Left cardiac atrium (tissue), 4 donors: ENCODE measurements at regions not wholly inside any gene's neighbourhood (a gene's known extent, or its start where the extent isn't known, plus 50 kb on each side); places are given as distances from the start of the nearest gene placed in this dataset.
"Not testable (repeated sequence)": the region's sequence is repeated elsewhere in the genome, so short reads cannot be mapped to it uniquely, and the experiment has no call there.

ENCODE experiments used
- ATAC-seq, 2 donors: fragments of 200-7000 bp; cut with Tn5 transposase; one replicate each; pipeline ENCODE4 v1.9.1; 2020; ENCODE audit warnings: mild to moderate bottlenecking in 2 of 2, moderate library complexity in 2 of 2
- DNase-seq: peaks from one replicate; pipeline ENCODE4 v3.0.0-alpha.2; 2020
- intact Hi-C, 2 donors: fragments of 100-400 bp; cut with DNase I; formaldehyde crosslinking; loops; one replicate each; pipeline versions ENCODE4 v1.14.1 to v1.15.1; 2022 to 2023
- donor health status: DM: no; HTN: yes; CAD: no.
- donor health status: DM: no; HTN: yes; CAD: no; lungs with severe emphysema.
- donor health status: DM: yes; HTN: yes; CAD: no.
- donor health status: Dilated cardiomyopathy.

DNA sequence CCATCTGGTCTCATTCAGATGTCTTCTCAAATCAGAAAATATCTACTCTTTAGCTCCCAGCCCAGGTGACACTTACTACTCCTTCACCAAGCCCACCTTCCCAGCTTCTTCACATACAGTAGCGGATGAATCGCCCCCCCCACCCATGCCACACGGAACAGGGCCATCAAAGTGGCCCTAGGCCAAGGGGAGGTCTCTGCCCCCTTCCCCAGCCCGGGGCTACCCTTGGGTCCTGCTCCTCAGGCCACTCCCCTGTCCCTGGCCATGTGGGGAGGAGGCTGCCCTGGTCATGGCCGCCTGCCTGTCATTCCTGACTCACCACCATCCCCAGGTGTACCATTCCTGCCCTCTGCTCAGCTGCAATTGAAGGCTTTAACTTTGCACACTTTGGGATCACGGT, 142.8 kb downstream of the NECTIN1 start:
- ATAC-seq: no peak
- no peak for DNase-seq
- intact Hi-C loops: no loop called here

DNA sequence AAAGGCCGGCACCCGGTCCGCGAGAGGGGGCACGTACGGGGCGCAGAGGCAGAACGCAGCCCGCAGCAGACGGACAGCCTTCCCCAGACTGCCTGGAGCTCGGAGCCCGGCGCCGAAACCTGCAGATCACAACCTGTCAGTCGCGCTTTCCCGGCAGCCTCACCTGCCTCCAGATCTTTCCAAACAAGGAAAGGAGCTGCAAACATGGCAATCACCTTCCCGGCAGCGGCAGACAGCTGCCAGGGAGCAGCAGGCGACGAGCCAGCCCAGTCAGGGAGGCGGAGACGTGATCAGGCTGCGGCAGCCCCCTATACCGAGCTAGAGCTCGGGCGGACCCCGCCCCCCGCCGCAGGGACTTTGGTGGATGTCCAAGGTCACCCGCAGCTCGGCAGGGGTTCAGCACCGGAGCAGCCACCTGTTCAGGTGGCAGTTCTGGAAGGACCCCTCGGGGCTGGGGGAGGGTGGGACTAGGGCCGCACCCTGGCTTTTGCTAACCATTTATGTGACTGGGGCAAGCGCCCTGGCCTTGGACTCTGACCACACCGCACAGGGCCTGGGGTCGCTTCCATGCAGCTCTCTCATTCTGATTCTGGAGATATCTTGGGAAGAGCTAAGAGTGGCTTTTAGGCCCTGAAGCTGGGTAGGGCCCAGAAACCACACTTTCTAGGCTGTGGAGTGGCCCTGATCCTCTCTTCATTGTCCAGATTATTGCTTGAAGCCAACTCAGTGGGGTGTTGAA, 143.8 kb downstream of the NECTIN1 start:
- ATAC-seq (peak; percentile 28 to 39), DNase-seq (no peak)
- intact Hi-C loops: no loop called here

DNA sequence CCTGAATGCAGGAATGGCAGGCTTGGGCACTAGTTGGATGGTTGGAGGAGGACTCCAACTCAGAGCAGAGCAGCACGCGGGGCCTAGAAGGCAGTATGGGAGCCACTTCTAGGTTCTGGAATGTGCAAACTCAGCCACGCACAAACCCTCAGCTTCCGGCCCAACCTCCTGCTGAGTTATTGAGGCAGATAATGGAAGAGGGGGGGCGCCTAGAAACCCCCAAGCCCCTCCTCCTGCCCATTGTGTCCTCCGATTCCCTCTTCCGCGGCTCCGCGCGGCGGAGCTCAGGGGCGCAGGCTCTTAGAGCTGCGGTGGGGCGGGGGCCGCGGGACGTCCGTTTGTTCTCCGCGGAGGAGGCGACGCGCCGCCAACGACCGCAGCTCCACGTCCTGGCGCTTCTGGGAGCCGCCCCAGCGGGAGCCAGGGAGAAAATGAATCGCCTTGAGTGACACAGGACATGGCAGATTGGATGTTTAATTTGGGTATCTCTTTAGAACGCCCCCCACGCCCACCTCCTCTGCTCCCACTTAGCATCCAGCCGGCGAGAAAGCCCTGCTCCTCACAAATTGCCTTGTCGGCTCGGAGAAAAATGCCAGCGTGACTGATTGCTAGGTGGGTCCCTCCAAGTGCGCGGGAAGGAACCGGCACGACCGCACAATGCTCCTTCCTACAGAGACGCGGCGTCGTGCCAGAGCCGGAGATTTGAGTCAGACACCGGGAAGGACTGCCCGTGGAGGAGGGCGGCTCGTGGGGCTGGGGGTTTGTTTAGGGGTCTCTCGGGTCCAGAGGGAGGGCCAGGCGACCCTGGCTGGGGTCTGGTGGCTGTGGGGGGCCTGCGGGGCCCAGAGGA, 144.6 kb downstream of the NECTIN1 start:
- DNase-seq (peak; percentile 43), ATAC-seq (peak; percentile 68 to 69)
- intact Hi-C loops: no loop called here

DNA sequence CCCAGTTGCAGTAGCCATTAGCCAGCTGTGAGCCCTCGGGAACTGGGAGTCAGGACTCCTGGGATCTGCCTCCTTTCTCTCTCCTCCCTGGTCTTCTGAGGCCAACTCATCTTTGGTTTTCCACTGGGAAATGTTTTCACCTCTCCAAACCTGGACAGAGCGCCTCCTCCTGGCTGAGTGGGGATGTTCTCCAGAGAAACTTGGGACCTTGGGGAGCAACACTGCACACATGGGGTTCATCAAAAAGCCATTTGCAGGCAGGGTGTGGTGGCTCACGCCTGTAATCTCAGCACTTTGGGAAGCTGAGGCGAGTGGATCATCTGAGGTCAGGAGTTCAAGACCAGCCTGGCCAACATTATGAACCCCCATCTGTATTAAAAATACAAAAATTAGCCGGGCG, 145.4 kb downstream of the NECTIN1 start:
- no peak for ATAC-seq
- no peak for DNase-seq
- intact Hi-C loops: no loop called here

DNA sequence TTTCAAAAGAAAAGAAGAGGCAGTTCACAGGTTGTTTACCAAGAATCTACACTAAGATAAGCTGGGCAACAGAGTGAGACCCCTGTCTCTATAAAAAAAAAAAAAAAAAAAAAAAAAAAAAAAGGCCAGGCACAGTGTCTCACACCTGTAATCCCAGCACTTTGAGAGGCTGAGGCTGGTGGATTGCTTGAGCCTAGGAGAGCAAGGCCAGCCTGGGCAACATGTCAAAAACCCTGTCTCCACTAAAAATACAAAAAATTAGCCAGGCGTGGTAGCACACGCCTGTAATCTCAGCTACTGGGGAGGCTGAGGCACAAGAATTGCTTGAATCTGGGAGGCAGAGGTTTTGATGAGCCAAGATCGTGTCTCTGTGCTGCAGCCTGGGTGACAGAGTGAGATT, 147.6 kb downstream of the NECTIN1 start:
- intact Hi-C loops, DNase-seq, ATAC-seq: not testable (repeated sequence)

DNA sequence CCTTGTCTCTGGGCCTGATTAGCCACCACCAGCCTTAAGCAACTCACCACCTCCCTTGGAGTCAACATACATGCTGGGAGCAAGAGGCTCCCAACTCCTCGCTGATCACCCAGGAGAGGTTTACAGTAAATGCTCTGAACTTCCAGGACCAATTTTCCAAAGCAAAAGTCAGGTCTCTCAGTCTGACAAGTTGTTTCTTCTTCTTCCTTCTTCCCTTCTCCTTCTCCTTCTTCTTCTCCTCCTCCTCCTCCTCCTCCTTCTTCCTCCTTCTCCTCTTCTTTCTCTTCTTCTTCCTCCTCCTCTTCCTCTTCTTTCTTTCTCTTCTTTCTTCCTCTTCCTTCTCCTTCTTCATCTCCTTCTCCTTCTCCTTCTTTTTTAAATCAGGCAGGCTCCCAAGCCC, 148.2 kb downstream of the NECTIN1 start:
- intact Hi-C loops: no loop called here
- ATAC-seq (no peak), DNase-seq (no peak)

DNA sequence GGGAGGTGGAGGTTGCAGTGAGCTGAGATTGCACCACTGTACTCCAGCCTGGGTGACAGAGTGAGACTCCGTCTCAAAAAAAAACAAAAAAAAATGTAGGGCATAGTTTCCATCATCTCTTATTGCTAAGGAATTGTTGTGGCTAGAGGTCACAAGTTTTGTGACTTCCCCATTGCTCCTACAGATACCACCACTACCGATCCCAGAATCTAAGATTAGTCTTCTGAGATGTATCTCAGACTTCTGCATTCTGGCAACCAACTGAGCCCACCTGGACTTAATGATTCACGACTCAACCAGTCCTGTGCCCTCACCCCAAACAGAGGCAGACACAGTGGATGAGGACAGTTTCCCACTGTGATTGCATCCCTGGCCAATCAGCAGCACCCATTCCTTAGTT, 148.9 kb downstream of the NECTIN1 start:
- DNase-seq: no peak
- ATAC-seq: no peak
- intact Hi-C loops: no loop called here

DNA sequence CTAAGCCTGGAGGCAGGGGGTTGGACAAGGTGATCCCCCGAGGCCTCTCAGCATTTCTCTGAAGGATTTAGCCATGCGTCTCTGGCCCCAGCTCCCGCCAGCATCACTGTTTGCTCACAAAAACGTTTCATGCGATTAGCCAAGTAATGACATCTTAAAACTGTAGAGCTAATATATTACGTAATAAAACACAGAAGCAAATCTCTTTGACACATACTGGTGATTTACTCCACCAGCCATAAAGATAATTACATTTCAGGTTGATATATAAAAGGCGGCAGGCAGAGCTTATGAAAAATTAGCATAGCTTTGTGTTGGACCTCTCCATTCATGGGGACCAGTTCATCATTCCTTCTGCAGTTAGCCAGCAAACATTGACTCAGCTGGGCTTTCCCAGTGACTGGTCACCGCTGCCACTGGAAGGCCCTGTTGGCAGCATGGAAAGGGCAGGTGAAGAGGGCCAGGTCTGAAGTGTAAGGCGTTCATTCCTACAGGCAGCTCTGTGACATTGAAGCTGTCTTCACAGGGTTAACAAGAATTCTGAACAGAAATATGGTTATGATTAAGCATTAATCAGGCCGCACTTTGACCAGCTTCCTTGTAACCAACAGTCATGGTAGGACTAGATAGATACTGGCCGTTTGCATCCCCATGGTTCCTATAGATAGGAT, 150.3 kb downstream of the NECTIN1 start:
- intact Hi-C loops: no loop called here
- DNase-seq (no peak), ATAC-seq (no peak)

DNA sequence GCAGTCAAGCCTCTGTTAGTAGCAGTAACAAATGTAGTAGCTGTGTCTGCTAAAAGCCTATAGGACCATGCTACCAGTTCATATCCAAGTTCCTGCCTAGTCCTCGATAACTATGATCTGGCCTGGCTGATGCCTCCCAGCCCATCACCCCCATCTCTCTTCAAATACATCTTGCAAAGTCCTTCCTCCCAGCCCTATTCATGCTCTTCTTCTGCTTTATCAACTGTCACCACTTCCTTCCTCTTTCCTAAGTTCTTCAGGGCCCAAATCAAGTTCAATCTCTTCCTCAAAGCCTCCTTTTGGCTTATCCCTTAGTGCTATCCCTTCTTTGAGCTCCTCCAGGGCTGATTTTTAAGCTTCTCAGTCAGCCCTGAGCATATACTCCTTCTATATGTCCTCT, 150.9 kb upstream of the THY1 start:
- intact Hi-C loops: no loop called here
- ATAC-seq: peak in 1 of 2 donors; percentile 48
- no peak for DNase-seq

DNA sequence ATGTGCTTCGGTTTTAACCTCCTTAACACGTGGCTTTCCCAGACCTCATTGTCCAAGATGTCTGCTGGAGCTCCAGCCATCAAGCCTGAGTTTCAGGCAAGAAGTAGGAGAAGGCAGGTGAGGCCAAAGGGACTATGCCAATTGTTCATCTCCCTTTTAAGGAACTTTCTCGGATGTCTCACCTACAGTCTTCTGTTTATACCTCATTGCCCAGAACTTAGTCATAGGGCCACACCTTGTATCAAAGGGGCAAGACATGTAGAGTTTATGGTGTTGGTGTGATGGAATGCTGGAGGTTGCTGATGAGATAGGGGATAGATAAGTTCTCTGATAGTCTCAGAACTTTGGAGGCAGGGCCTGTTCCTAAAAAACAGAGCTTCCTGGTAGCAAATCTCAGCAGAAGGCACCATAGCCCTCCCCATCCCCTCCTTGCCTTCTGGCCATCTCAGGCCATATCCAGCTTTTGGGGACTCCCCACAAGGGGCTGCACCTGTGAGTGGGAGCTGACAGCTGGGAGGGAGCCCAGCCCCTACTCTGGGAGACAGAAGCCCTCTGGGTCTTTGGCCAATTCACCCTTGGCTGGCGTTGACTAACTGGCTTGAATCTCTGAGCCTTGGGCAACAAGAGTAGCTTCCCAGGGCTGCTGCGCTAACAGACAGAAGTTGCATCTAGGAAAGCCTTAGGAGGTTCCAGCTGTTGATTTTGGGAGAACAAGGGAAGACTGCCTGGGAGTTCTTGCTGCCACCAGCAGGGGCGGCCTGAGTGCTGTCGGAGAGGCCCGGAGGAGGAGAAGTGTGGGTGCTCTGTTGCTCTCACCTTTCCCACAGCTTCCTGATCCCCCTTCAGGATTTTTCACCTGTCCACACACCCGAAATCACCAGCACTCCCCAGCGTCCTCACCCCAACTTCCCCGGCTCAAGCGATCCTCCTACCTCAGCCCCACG, 149.8 kb upstream of the THY1 start:
- intact Hi-C loops: no loop called here
- no peak for ATAC-seq
- no peak for DNase-seq

DNA sequence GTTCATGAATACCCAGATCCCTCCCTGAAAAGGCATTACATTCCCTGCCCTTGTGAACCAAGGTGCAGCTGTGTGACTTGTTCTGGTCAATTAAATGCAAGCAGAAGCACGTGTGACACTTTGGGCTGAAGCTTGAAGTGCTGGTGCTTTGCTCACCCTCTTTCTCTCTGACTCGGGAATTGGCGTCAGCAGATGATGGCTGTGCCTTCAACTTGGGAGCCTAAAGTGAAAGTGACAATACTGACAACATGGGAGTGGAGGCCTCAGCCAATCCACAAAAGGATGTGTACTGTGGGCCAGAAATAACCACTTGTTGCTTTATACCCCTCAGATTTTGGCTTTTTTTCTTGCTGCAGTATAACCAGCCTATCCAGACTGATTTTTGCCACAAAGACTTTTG, 148.3 kb upstream of the THY1 start:
- intact Hi-C loops: no loop called here
- DNase-seq (no peak), ATAC-seq (no peak)

DNA sequence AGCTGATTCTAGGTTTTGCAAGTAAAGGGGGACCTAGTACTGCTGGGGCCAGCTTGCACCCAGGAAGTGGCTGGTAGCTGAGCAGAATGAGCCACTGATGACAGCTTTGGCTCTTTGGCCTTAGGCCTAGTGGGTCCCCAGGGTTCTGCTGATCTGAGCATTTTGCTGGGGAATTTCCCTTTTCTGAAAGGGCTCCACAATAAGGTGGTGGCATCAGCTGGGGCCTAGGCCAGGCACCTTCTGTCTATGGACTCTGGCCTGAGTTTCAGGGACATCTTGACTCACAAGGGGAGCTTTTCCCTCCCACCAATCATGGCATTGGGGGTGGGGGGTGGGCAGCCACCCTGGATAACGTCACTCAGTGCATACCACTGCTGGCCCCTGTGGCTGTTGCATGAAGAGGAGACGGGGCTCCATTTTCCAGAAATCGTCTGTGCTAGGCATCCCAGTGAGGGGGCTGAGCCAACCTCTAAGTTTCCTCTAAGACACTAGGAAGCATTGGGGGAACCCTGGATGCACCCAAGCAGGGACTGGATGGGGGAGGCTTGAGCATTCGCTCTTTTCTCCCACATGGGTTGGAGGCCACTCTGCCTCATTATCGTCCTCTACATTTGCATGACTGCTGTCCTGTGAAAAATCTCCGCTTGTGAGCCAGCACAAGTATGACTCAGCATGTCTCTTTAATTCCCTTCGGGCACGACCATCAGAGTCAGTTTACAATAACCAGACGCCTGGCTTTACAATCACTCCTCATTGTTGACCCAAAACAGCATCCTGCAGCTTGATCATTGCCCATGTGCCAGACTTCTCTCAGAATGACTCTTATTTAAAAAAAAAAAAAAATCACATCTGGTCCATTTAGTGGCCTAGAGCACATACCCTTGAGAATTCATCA, 145.0 kb upstream of the THY1 start:
- DNase-seq: no peak
- intact Hi-C loops: no loop called here

DNA sequence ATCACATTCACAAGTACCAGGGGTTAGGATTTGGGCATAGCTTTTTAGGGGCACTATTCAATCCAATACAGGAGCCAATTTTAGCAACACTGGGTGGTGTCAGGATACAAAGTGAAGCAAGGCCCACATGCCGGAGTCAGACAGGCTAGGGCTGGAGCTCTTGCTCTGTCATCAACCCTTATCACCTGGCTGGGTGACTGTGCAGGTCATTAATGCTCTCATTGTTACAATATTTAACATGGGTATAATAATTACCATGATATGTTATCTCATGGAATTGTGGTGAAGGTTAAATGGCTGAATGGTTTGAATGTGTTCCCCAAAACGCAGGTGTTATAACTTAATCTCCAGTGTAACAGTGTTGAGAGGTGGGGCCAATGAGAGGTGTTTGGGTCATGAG, 143.3 kb upstream of the THY1 start:
- DNase-seq: no peak
- intact Hi-C loops: no loop called here
- no peak for ATAC-seq

More for the DNA sequence above, 145.0 kb upstream of the THY1 start:
- ATAC-seq: peak; percentile 68 to 79

DNA sequence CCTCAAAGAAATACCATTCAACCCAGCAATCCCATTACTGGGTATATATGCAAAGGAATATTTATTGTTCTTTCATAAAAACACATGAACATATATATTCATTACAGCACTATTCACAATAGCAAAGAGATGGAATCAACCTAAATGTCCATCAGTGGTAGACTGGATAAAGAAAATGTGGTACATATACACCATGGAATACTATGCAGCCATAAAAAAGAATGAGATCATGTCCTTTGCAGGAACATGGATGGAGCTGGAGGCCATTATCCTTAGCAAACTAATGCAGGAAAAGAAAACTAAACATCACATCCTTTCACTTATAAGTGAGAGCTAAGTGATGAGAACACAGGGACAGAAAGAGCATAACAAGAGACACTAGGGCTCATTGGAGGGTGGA, 142.7 kb upstream of the THY1 start:
- ATAC-seq, DNase-seq, intact Hi-C loops: not testable (repeated sequence)

DNA sequence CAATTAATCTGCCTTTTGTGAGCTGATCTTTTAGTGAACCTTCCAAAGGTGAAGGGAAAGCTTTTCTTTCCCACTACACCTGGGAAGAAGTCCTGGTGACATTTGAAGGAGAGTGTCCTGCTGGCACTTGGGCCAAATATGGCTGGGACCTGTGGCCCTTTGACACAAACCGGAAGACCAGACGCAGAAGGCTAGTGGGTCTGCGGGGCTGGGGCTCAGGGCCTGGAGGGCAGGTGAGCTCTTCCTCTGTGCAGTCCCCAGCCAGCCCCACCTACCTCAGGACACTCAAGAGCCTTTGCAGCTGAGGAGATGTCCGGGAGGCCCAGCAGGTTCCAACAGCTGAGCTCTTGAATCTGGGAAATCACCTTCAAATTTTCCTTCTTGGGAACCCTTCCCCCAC, 138.0 kb upstream of the THY1 start:
- ATAC-seq (no peak), DNase-seq (no peak)
- intact Hi-C loops: no loop called here

DNA sequence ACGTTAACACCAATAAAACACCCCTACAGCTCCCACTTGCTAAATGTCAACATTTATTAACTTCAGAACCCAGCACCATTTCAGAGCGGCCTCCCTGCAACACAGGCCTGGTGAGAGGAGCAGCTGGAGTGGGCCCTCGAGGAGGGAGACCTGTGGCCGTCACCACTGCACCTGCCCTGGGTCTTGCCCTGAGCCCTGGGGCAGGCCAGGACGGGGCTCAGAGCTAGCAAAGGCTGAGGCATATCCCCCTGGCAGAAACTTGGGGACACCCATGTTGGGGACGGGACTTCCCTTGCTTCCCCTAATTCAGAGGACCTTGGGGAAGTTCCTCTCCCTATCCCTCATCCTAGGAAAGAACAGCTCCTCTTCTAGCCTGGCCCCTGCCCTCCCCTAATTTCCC, 137.3 kb upstream of the THY1 start:
- intact Hi-C loops: no loop called here
- DNase-seq (no peak), ATAC-seq (no peak)

DNA sequence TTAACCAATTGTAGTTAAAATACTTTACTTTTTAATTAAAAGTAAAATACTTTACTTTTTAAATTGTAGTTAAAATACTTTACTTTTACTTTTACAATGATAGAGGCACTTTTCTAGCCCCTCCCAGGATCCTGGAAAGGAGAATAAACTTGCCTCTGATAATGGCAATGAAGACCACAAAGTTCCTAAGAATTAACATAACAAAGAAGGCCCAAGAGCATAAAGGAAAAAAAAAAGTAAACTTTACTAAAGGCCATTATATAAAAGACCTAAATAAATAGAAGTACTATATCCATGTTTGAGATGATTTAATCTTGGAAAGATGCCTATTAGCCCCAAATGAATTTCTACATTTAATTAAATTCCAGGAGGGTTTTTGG, 129.1 kb upstream of the THY1 start:
- intact Hi-C loops: no loop called here
- no peak for ATAC-seq
- DNase-seq: no peak

DNA sequence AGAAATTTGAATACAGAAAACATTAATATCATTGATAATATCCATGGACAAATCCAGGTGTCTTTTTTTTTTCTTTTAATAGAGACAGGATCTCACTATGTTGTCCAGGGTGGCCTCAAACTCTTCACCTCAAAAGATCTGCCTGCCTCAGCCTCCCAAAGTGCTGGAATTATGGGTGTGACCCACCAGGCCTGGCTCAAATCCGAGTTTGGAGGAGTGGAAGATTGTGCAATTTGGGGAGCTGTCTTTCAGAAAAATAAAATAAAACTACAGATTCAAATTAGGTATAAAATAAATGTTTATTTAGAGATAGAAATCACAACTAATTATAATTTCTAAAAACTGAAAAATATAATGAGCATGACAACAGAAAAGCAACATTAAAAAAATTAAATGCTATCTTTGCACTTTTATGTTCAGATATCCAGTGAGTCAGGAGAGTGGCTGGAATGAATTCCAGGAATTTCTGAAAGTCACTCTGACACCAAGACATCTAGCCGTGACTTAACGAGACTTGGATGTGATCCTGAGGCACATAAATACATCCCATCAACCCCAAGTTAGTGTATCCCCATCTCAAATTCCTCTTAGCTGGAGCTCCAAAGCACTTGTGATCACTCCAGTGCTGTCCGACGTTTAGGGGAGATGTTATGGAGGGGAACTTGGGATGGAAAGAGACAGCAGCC, 128.6 kb upstream of the THY1 start:
- intact Hi-C loops: no loop called here
- DNase-seq: no peak
- no peak for ATAC-seq
